PC-3 (cell line): ENCODE measurements at regions not wholly inside any gene's neighbourhood (a gene's known extent, or its start where the extent isn't known, plus 50 kb on each side); places are given as distances from the start of the nearest gene placed in this dataset.

ENCODE experiments used
- ATAC-seq: fragments of 200-7000 bp; cut with Tn5 transposase; 2 replicates; pipeline ENCODE4 v1.9.1; 2020; ENCODE audit warnings: mild to moderate bottlenecking, moderate library complexity
- BruUV-seq: library from RNA; stranded (reverse); fragments of 400-500 nt; replicated peaks from 2 replicates; lab custom pipeline; 2021; lab: Mats Ljungman, UMichigan
- CTCF ChIA-PET: fragments of 300-600 bp; sonication (Branson Sonifier 250); formaldehyde crosslinking; loops from one replicate; lab custom pipeline; 2022; ENCODE audit warnings: antibody characterized with exemption; lab: Charles Lee
- POLR2A ChIA-PET: fragments of 300-600 bp; sonication (Branson Sonifier 250); formaldehyde crosslinking; loops from one replicate; lab custom pipeline; 2022; ENCODE audit warnings: antibody characterized with exemption; ENCODE audit not compliant: unreplicated experiment; lab: Charles Lee
- DNase-seq: peaks from one replicate; pipeline ENCODE4 v3.0.0-alpha.2; 2015
- H2AFZ ChIP-seq: fragments of 300-600 bp; sonication (generic); 2 replicates; pipeline ENCODE4 v1.6.0; 2016; ENCODE audit warnings: antibody characterized with exemption, low read length
- H3F3A ChIP-seq: fragments of 300-600 bp; sonication (generic); one replicate; pipeline ENCODE4 v1.6.0; 2017; ENCODE audit warnings: antibody characterized with exemption, low read length, control low read depth, mild to moderate bottlenecking; ENCODE audit not compliant: unreplicated experiment
- H3K27ac ChIP-seq: fragments of 300-600 bp; sonication (generic); 2 replicates; pipeline ENCODE4 v1.5.1; 2016; ENCODE audit warnings: mild to moderate bottlenecking, low read length
- H3K27me3 ChIP-seq: fragments of 300-600 bp; sonication (generic); 2 replicates; pipeline ENCODE4 v1.6.1; 2016; ENCODE audit warnings: low read length, mixed read lengths
- H3K36me3 ChIP-seq: fragments of 300-600 bp; sonication (generic); 2 replicates; pipeline ENCODE4 v1.6.1; 2016; ENCODE audit warnings: low read depth, mixed run types, low read length, mixed read lengths
- H3K4me1 ChIP-seq: fragments of 300-600 bp; sonication (generic); 2 replicates; pipeline ENCODE4 v1.5.1; 2016; ENCODE audit warnings: low read length; ENCODE audit not compliant: insufficient read depth
- H3K4me2 ChIP-seq: fragments of 300-600 bp; sonication (generic); 2 replicates; pipeline ENCODE4 v1.6.0; 2016; ENCODE audit warnings: low read length
- H3K4me3 ChIP-seq: fragments of 300-600 bp; sonication (generic); 2 replicates; pipeline ENCODE4 v1.5.1; 2016; ENCODE audit warnings: mild to moderate bottlenecking, low read length, mixed read lengths
- H3K79me2 ChIP-seq: fragments of 300-600 bp; sonication (generic); 2 replicates; pipeline ENCODE4 v1.6.1; 2017; ENCODE audit warnings: low read length, mixed read lengths
- H3K9ac ChIP-seq: fragments of 300-600 bp; sonication (generic); 2 replicates; pipeline ENCODE4 v1.6.0; 2016; ENCODE audit warnings: mild to moderate bottlenecking, low read length
- H3K9me2 ChIP-seq: fragments of 300-600 bp; sonication (generic); replicated peaks from 2 replicates; pipeline ENCODE4 v1.6.1; 2016; ENCODE audit warnings: mixed run types, low read length, mixed read lengths
- H3K9me3 ChIP-seq: fragments of 300-600 bp; sonication (generic); 2 replicates; pipeline ENCODE4 v1.6.1; 2016; ENCODE audit warnings: low read length, mixed read lengths
- H4K20me1 ChIP-seq: fragments of 300-600 bp; sonication (generic); 2 replicates; pipeline ENCODE4 v1.6.1; 2016; ENCODE audit warnings: low read length, mixed read lengths
- EZH2 ChIP-seq: fragments of 300-600 bp; sonication (generic); IDR thresholded peaks from one replicate; pipeline ENCODE4 v1.6.1; 2017; ENCODE audit warnings: antibody characterized with exemption, mild to moderate bottlenecking, low read length; ENCODE audit not compliant: unreplicated experiment
- EZH2phosphoT487 ChIP-seq: fragments of 300-600 bp; sonication (generic); IDR thresholded peaks from 2 replicates; pipeline ENCODE4 v1.6.1; 2018; ENCODE audit warnings: mild to moderate bottlenecking, antibody characterized with exemption, low read length, borderline replicate concordance
- intact Hi-C: fragments of 100-400 bp; cut with micrococcal nuclease; formaldehyde crosslinking; loops from 2 replicates; pipeline ENCODE4 v1.9.0; 2023
- TF ChIP-seq, protein P1 (sequence below): fragments of 300-600 bp; sonication (generic); conservative IDR thresholded peaks from 2 replicates; pipeline ENCODE4 v1.5.1; 2017; ENCODE audit warnings: antibody characterized with exemption, low read depth, mild to moderate bottlenecking, low read length

DNA sequence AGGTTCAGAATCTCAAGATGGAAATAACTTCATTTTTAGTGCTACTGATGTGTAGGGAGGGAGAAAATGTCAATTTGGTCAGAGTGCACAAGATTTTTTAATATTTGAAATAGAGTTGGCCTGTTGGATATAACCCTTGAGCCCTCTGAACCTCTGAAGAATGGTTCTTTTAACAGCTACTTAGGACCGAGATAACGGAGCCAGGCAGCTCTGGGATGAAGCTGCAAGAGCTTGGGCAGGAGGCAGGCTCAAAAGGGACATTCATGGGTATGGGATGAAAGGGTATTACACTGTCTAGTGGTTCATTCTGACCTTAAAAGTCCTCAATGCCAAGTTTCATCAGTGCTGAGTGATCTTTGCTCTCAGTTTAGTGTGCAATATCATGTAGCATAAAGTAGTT lies 111.4 kb upstream of the CPHXL start:
- H3K4me3 ChIP-seq: no peak overlapping the region
- no peak for TF ChIP-seq EZH2
- BruUV-seq: no TSS peak
- intact Hi-C loops: no loop called here
- POLR2A ChIA-PET: no interaction called here
- H4K20me1 ChIP-seq: no peaks in the 10 kb centered on the region
- no peaks in the 10 kb centered on the region for H3F3A ChIP-seq
- ATAC-seq (no peak), DNase-seq (no peak)
- no peak overlapping the region for H3K4me2 ChIP-seq
- H2AFZ ChIP-seq: no peak overlapping the region
- no peaks in the 10 kb centered on the region for H3K36me3 ChIP-seq
- CTCF ChIA-PET: no interaction called here
- H3K4me1 ChIP-seq: no peaks in the 10 kb centered on the region
- no peaks in the 10 kb centered on the region for H3K9me2 ChIP-seq
- no peak overlapping the region for H3K27ac ChIP-seq
- H3K9ac ChIP-seq: no peak overlapping the region
- peaks cover 25% of the 10 kb centered on the region for H3K27me3 ChIP-seq
- no peaks in the 10 kb centered on the region for H3K9me3 ChIP-seq
- no peaks in the 10 kb centered on the region for H3K79me2 ChIP-seq

GRCh38 chr16:75841517-75841916 lies 115.2 kb upstream of the CPHXL start:
- Histone ChIP-seq H3K9me3 (no peaks in the 10 kb centered on the region), H3K79me2 (no peaks in the 10 kb centered on the region), H3K4me2 (no peak overlapping the region), H2AFZ (no peak overlapping the region), H3F3A (no peaks in the 10 kb centered on the region), H3K4me3 (no peak overlapping the region), H3K36me3 (no peaks in the 10 kb centered on the region), H3K9me2 (no peaks in the 10 kb centered on the region), H4K20me1 (no peaks in the 10 kb centered on the region), H3K27ac (no peak overlapping the region), H3K9ac (no peak overlapping the region), H3K4me1 (no peaks in the 10 kb centered on the region), H3K27me3 (peaks cover 7% of the 10 kb centered on the region; the same call in 1 of the 2 replicates)
- no peak for DNase-seq
- intact Hi-C loops: no loop called here
- no TSS peak for BruUV-seq
- CTCF ChIA-PET: no interaction called here
- no peak for ATAC-seq
- TF ChIP-seq EZH2phosphoT487: no peak
- TF ChIP-seq, protein P1, sequence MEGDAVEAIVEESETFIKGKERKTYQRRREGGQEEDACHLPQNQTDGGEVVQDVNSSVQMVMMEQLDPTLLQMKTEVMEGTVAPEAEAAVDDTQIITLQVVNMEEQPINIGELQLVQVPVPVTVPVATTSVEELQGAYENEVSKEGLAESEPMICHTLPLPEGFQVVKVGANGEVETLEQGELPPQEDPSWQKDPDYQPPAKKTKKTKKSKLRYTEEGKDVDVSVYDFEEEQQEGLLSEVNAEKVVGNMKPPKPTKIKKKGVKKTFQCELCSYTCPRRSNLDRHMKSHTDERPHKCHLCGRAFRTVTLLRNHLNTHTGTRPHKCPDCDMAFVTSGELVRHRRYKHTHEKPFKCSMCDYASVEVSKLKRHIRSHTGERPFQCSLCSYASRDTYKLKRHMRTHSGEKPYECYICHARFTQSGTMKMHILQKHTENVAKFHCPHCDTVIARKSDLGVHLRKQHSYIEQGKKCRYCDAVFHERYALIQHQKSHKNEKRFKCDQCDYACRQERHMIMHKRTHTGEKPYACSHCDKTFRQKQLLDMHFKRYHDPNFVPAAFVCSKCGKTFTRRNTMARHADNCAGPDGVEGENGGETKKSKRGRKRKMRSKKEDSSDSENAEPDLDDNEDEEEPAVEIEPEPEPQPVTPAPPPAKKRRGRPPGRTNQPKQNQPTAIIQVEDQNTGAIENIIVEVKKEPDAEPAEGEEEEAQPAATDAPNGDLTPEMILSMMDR: no peak
- no peak for TF ChIP-seq EZH2
- POLR2A ChIA-PET: no interaction called here

GRCh38 chr16:75847172-75847571 lies 120.9 kb upstream of the CPHXL start:
- no peaks in the 10 kb centered on the region for H3K4me1 ChIP-seq

More at GRCh38 chr16:75847172-75847571, 120.9 kb upstream of the CPHXL start:
- Histone ChIP-seq H3K36me3 (no peaks in the 10 kb centered on the region), H3K9me2 (no peaks in the 10 kb centered on the region), H3F3A (no peaks in the 10 kb centered on the region), H3K27me3 (peaks cover 20% of the 10 kb centered on the region; the same call in 1 of the 2 replicates), H3K4me2 (no peak overlapping the region), H3K9me3 (no peaks in the 10 kb centered on the region), H3K9ac (no peak overlapping the region), H3K79me2 (no peaks in the 10 kb centered on the region), H4K20me1 (no peaks in the 10 kb centered on the region), H3K27ac (no peak overlapping the region), H3K4me3 (no peak overlapping the region), H2AFZ (no peak overlapping the region)
- DNase-seq (no peak), ATAC-seq (no peak)
- TF ChIP-seq EZH2phosphoT487 (no peak), EZH2 (no peak)
- TF ChIP-seq, protein P1: no peak
- no TSS peak for BruUV-seq
- intact Hi-C loops: no loop called here
- ChIA-PET CTCF (no interaction called here), POLR2A (no interaction called here)
